ENCODE measurements at regions not wholly inside any gene's neighbourhood (a gene's known extent, or its start where the extent isn't known, plus 50 kb on each side); places are given as distances from the start of the nearest gene placed in this dataset.

GRCh38 chr12:46884362-46884761 is 58.6 kb upstream of the SLC38A4 start:
- TF ChIP-seq POU2F2 (IDR thresholded peaks at IDR 0.05; ENCODE audit: low read depth, low read length) (no peak), TAF1 (IDR thresholded peaks at IDR 0.05; ENCODE audit: low read depth, low read length) (no peak), POLR2AphosphoS5 (IDR thresholded peaks at IDR 0.05; ENCODE audit: low read depth, low read length) (no peak), SPI1 (IDR thresholded peaks at IDR 0.05; ENCODE audit: low read depth, low read length) (no peak), PAX5 (IDR thresholded peaks at IDR 0.05; ENCODE audit: insufficient read depth, low read length, severe bottlenecking) (no peak)
- no peak for FAIRE-seq
- DNase-seq (ENCODE audit: insufficient read length, low spot score): no peak

DNA sequence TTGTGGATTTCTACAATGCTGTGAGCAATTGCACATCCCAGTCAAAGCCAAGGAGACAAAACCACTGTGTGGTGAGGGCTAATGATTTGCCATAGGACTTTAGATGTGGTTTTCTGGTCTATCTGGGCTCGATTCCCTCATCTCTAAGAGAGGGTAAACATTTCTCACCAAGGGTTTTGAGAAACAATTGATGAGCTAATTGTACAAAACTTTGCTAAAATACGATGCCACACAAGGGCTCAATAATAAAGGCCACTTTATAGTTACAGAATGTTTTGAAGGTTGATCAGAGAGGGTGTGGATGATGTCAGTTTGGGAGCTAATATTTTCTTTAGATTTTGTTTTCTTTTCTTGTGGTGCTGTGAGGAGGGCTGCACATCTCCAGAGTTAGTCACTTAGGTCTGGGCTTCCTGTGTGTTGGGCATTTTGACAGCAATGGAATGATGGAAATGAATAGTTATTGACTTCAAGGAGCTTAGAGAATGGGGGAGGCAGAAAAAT is 60.8 kb upstream of the SLC38A4 start:
- DNase-seq (ENCODE audit: insufficient read length, low spot score): no peak
- TF ChIP-seq POLR2AphosphoS5 (IDR thresholded peaks at IDR 0.05; ENCODE audit: low read depth, low read length): no peak
- TF ChIP-seq SPI1 (IDR thresholded peaks at IDR 0.05; ENCODE audit: low read depth, low read length): no peak
- TF ChIP-seq TAF1 (IDR thresholded peaks at IDR 0.05; ENCODE audit: low read depth, low read length): no peak
- TF ChIP-seq POU2F2 (IDR thresholded peaks at IDR 0.05; ENCODE audit: low read depth, low read length): no peak
- no peak for TF ChIP-seq PAX5 (IDR thresholded peaks at IDR 0.05; ENCODE audit: insufficient read depth, low read length, severe bottlenecking)
- TF ChIP-seq POLR2A (IDR thresholded peaks at IDR 0.05; ENCODE audit: low read depth, low read length): no peak
- no peak for FAIRE-seq

GRCh38 chr12:46887870-46888269 is 62.1 kb upstream of the SLC38A4 start:
- DNase-seq (ENCODE audit: insufficient read length, low spot score): no peak
- no peak for FAIRE-seq

GRCh38 chr12:46888568-46888967 is 62.8 kb upstream of the SLC38A4 start:
- FAIRE-seq (no peak), DNase-seq (ENCODE audit: insufficient read length, low spot score) (no peak)
- TF ChIP-seq PAX5 (IDR thresholded peaks at IDR 0.05; ENCODE audit: insufficient read depth, low read length, severe bottlenecking) (no peak), TAF1 (IDR thresholded peaks at IDR 0.05; ENCODE audit: low read depth, low read length) (no peak), POLR2A (IDR thresholded peaks at IDR 0.05; ENCODE audit: low read depth, low read length) (no peak), SPI1 (IDR thresholded peaks at IDR 0.05; ENCODE audit: low read depth, low read length) (no peak), POU2F2 (IDR thresholded peaks at IDR 0.05; ENCODE audit: low read depth, low read length) (no peak), POLR2AphosphoS5 (IDR thresholded peaks at IDR 0.05; ENCODE audit: low read depth, low read length) (no peak)

More at GRCh38 chr12:46887870-46888269, 62.1 kb upstream of the SLC38A4 start:
- TF ChIP-seq SPI1 (IDR thresholded peaks at IDR 0.05; ENCODE audit: low read depth, low read length) (no peak), PAX5 (IDR thresholded peaks at IDR 0.05; ENCODE audit: insufficient read depth, low read length, severe bottlenecking) (no peak), POLR2A (IDR thresholded peaks at IDR 0.05; ENCODE audit: low read depth, low read length) (no peak), POU2F2 (IDR thresholded peaks at IDR 0.05; ENCODE audit: low read depth, low read length) (no peak), POLR2AphosphoS5 (IDR thresholded peaks at IDR 0.05; ENCODE audit: low read depth, low read length) (no peak), TAF1 (IDR thresholded peaks at IDR 0.05; ENCODE audit: low read depth, low read length) (no peak)

DNA sequence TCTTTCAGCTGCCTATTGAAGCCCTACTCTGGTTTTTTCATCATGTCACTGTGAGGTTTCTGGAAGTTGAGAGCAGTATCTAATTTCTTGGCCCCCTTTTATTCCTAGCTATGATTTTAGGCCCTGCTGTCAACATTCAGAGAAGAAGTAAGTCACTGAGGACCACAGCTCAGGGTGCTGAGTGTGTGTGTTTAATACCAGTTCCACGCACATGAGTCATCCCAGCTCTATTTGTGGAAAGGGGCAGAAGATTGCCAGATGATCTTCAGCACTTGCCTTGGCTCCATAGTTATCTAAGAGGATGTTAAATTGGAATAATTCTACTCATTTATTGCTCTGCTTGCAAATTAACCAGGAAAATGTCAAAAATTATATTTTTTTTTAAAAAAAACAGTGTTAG is 65.5 kb upstream of the SLC38A4 start:
- TF ChIP-seq POLR2A (IDR thresholded peaks at IDR 0.05; ENCODE audit: low read depth, low read length) (no peak), TAF1 (IDR thresholded peaks at IDR 0.05; ENCODE audit: low read depth, low read length) (no peak), SPI1 (IDR thresholded peaks at IDR 0.05; ENCODE audit: low read depth, low read length) (no peak), POLR2AphosphoS5 (IDR thresholded peaks at IDR 0.05; ENCODE audit: low read depth, low read length) (no peak), POU2F2 (IDR thresholded peaks at IDR 0.05; ENCODE audit: low read depth, low read length) (no peak), PAX5 (IDR thresholded peaks at IDR 0.05; ENCODE audit: insufficient read depth, low read length, severe bottlenecking) (no peak)
- no peak for DNase-seq (ENCODE audit: insufficient read length, low spot score)
- FAIRE-seq: no peak

DNA sequence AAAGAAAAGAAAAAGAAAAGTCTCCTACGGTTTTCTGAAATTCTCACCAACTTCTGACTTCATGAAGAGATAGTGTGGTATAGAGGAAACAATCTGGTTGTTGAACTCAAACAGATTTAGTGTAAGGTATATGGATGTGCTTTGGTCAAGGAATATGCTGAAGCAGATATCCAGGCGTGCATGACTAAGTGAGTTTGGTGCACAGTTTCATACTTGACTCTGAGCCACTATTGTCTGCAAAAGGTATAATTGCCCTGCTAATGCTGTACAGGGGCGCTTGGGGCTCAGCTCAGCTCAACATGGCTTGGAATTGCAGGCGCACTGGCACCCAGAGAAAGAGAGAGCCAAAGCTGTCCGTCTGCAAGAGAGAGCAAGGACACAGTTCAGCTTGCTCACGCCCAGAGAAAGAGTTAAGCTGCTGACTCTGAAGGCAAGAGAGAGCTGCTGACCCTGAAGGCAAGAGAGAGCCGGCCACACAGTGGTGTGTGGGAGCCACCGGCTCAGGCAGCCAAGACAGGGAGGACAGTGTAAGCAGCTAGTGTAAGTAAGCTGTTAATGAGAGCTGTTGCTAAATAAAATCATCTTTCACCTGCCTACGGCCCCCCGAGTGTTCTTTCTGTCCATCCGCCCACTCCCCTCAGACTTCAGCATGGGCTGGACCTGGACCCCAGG is 66.4 kb upstream of the SLC38A4 start:
- no peak for DNase-seq (ENCODE audit: insufficient read length, low spot score)
- TF ChIP-seq POLR2AphosphoS5 (IDR thresholded peaks at IDR 0.05; ENCODE audit: low read depth, low read length) (no peak), POLR2A (IDR thresholded peaks at IDR 0.05; ENCODE audit: low read depth, low read length) (no peak), PAX5 (IDR thresholded peaks at IDR 0.05; ENCODE audit: insufficient read depth, low read length, severe bottlenecking) (no peak), TAF1 (IDR thresholded peaks at IDR 0.05; ENCODE audit: low read depth, low read length) (no peak), SPI1 (IDR thresholded peaks at IDR 0.05; ENCODE audit: low read depth, low read length) (no peak)
- no peak for FAIRE-seq

DNA sequence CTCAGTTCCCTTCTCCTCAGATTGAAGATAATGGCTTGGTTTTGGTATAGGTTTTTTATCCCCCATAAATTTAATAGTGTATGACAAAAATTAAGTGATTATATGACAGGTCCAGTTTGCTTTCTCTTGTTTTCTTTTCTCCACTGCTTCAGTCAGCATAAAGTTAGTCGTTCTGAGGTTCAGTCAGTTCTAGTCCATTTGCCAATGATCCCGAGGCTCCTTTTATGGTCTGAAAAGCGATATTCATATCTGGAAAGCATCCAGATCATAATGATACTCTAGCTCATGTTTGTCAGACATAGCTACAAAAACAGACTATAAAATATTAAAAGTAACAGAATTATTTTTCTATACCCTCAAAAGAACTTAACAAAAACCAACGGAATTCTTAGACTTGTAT is 67.1 kb upstream of the SLC38A4 start:
- TF ChIP-seq POU2F2 (IDR thresholded peaks at IDR 0.05; ENCODE audit: low read depth, low read length) (no peak), SPI1 (IDR thresholded peaks at IDR 0.05; ENCODE audit: low read depth, low read length) (no peak), TAF1 (IDR thresholded peaks at IDR 0.05; ENCODE audit: low read depth, low read length) (no peak), PAX5 (IDR thresholded peaks at IDR 0.05; ENCODE audit: insufficient read depth, low read length, severe bottlenecking) (no peak), POLR2A (IDR thresholded peaks at IDR 0.05; ENCODE audit: low read depth, low read length) (no peak), POLR2AphosphoS5 (IDR thresholded peaks at IDR 0.05; ENCODE audit: low read depth, low read length) (no peak)
- DNase-seq (ENCODE audit: insufficient read length, low spot score): no peak
- no peak for FAIRE-seq

DNA sequence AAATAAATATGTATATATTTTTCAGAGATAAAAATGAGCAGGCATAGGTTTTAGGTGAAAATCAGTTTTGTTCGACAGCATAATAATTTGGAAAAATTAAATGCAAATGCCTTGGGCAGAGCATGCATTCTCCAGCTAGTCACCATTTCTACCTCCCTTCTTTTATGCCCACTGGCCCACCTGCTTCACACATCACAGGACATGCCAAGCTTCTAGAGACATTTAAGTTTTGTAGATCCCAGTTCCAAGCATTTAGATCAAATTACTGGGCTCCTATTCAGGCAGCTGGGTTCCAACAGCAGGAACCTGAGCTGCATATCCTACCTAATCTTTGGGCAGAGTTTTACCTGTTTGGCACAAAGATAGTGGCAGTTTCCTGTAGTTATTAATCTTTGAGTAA is 67.6 kb upstream of the SLC38A4 start:
- DNase-seq (ENCODE audit: insufficient read length, low spot score) (no peak), FAIRE-seq (no peak)
- TF ChIP-seq POLR2AphosphoS5 (IDR thresholded peaks at IDR 0.05; ENCODE audit: low read depth, low read length) (no peak), SPI1 (IDR thresholded peaks at IDR 0.05; ENCODE audit: low read depth, low read length) (no peak), POLR2A (IDR thresholded peaks at IDR 0.05; ENCODE audit: low read depth, low read length) (no peak), TAF1 (IDR thresholded peaks at IDR 0.05; ENCODE audit: low read depth, low read length) (no peak), PAX5 (IDR thresholded peaks at IDR 0.05; ENCODE audit: insufficient read depth, low read length, severe bottlenecking) (no peak), POU2F2 (IDR thresholded peaks at IDR 0.05; ENCODE audit: low read depth, low read length) (no peak)

DNA sequence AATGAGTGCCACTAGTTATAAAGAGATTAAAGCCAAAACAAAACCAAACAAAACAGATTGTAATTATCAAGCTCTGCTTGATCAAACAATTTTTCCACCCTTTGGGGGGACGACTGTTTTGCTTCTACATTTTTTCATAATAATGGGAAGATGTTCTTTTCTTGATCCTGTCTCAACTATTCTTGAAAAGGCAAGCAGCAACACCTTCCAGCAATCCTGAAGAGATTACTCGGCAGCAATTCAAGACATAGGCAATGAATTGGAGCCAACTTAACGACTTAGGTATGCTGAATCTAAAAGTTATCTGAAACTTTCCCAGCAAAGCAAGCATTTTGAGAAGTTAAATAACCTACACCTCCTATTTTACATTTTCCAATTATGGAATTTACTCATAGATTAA is 69.9 kb upstream of the SLC38A4 start:
- FAIRE-seq (no peak), DNase-seq (ENCODE audit: insufficient read length, low spot score) (no peak)
- TF ChIP-seq POLR2AphosphoS5 (IDR thresholded peaks at IDR 0.05; ENCODE audit: low read depth, low read length) (no peak), POU2F2 (IDR thresholded peaks at IDR 0.05; ENCODE audit: low read depth, low read length) (no peak), SPI1 (IDR thresholded peaks at IDR 0.05; ENCODE audit: low read depth, low read length) (no peak), POLR2A (IDR thresholded peaks at IDR 0.05; ENCODE audit: low read depth, low read length) (no peak)

GRCh38 chr12:46896680-46897079 is 70.9 kb upstream of the SLC38A4 start:
- DNase-seq (ENCODE audit: insufficient read length, low spot score) (no peak), FAIRE-seq (no peak)
- TF ChIP-seq TAF1 (IDR thresholded peaks at IDR 0.05; ENCODE audit: low read depth, low read length) (no peak), POLR2A (IDR thresholded peaks at IDR 0.05; ENCODE audit: low read depth, low read length) (no peak), POLR2AphosphoS5 (IDR thresholded peaks at IDR 0.05; ENCODE audit: low read depth, low read length) (no peak), PAX5 (IDR thresholded peaks at IDR 0.05; ENCODE audit: insufficient read depth, low read length, severe bottlenecking) (no peak), POU2F2 (IDR thresholded peaks at IDR 0.05; ENCODE audit: low read depth, low read length) (no peak), SPI1 (IDR thresholded peaks at IDR 0.05; ENCODE audit: low read depth, low read length) (no peak)

Data from GM12891 (cell line).